Glutamatergic neuron (in vitro differentiated cells): ENCODE measurements at regions not wholly inside any gene's neighbourhood (a gene's known extent, or its start where the extent isn't known, plus 50 kb on each side); places are given as distances from the start of the nearest gene placed in this dataset.

Experiments
- DNase-seq: peaks from one replicate; pipeline ENCODE4 v3.0.0; 2022
- H3K27ac Mint-ChIP-seq: one replicate; pipeline ENCODE4 v1.8.0; 2020; ENCODE audit warnings: mild to moderate bottlenecking, mixed read lengths, inconsistent platforms; ENCODE audit not compliant: unreplicated experiment
- H3K27me3 Mint-ChIP-seq: one replicate; pipeline ENCODE4 v1.8.0; 2020; ENCODE audit warnings: mild to moderate bottlenecking, moderate library complexity, mixed read lengths, inconsistent platforms; ENCODE audit not compliant: unreplicated experiment
- H3K36me3 Mint-ChIP-seq: one replicate; pipeline ENCODE4 v1.8.0; 2020; ENCODE audit warnings: mild to moderate bottlenecking, mixed read lengths, inconsistent platforms; ENCODE audit not compliant: unreplicated experiment
- H3K4me1 Mint-ChIP-seq: one replicate; pipeline ENCODE4 v1.8.0; 2020; ENCODE audit warnings: mild to moderate bottlenecking, low read depth, mixed read lengths, inconsistent platforms; ENCODE audit not compliant: unreplicated experiment
- H3K4me3 Mint-ChIP-seq: one replicate; pipeline ENCODE4 v1.8.0; 2020; ENCODE audit warnings: mild to moderate bottlenecking, mixed read lengths, inconsistent platforms; ENCODE audit not compliant: unreplicated experiment
- H3K9me3 Mint-ChIP-seq: one replicate; pipeline ENCODE4 v1.8.0; 2020; ENCODE audit warnings: mild to moderate bottlenecking, moderate library complexity, mixed read lengths, inconsistent platforms; ENCODE audit not compliant: unreplicated experiment
- CTCF ChIP-seq: fragments of 200-600 bp; sonication (generic); IDR thresholded peaks from one replicate; pipeline ENCODE4 v1.5.0; 2021; ENCODE audit not compliant: partially characterized antibody, unreplicated experiment

DNA sequence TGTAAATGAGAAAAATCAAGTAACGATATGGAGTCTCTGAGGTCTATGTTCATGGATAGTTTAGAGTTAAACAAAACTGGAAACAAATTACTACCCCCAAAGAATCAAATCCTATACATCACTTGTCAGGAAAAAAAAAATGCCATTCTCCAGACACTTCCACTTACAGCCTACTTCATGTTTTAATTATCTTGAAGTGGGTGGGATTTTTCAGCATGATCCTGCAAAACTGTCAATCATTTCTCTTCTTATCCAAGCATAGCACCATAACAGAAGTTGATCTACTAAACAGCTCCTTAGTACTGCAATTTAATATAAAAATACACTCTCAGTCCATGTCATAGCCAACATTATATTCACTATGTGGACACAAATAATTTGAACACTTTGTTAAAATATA, 833.9 kb downstream of the TUSC7 start:
- no peak for TF ChIP-seq CTCF
- DNase-seq = no peak

DNA sequence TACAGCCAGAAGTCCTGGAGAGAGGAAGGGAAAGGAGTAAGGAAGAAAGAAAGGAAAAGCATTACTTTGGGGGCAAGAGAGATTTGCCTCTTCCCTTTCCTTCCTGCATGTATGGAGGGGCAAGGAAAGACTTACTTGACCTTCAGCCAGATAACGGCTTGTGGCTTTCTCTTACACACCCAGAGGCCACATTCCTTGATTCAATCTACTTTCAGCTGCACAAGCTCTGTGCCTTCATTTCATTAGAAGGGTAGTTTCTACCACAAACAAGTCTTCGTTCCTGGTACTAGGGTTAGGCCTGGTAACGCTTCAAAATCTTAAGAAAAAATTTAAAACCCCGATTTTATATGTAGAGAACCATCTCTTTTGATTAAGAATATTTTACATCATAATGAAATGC, 835.9 kb downstream of the TUSC7 start:
- DNase-seq = no peak
- no peaks in the 10 kb centered on the region for H3K9me3 Mint-ChIP-seq
- no peaks in the 10 kb centered on the region for H3K27me3 Mint-ChIP-seq
- no peaks in the 10 kb centered on the region for H3K36me3 Mint-ChIP-seq
- no peak for TF ChIP-seq CTCF
- H3K27ac Mint-ChIP-seq = no peak overlapping the region
- H3K4me3 Mint-ChIP-seq = no peak overlapping the region
- H3K4me1 Mint-ChIP-seq = peaks cover 1% of the 10 kb centered on the region

More for the DNA sequence above, 833.9 kb downstream of the TUSC7 start:
- no peak overlapping the region for H3K27ac Mint-ChIP-seq
- no peaks in the 10 kb centered on the region for H3K27me3 Mint-ChIP-seq
- no peaks in the 10 kb centered on the region for H3K36me3 Mint-ChIP-seq
- peaks cover 1% of the 10 kb centered on the region for H3K4me1 Mint-ChIP-seq
- no peak overlapping the region for H3K4me3 Mint-ChIP-seq
- H3K9me3 Mint-ChIP-seq = no peaks in the 10 kb centered on the region

DNA sequence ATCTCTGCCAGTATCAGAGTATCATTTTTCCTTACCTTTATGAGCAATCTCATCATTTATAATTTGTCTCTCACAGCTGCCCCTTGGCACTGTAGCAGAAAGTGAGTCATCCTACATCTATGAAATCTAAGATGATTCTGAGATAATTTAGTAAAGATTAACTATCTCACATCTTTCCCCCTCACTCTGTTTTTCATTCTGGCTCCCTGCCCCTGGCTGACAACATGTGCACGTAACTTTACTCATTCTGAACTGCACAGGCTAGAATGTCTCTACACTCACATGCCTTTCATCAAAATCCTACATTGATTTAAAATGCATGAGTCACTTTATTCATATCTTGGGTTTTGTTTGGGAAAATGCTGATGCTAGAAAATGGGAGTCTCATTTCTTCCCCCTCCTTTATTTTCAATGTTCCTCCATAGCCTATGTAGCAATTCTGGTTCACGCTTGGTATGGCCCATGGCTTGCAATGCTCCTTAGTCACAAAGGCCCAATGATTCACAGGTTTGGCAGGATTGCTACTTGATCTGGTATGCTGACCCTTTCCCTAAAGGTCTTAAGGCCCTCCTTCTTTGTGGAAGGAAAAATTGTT, 838.5 kb downstream of the TUSC7 start:
- TF ChIP-seq CTCF = no peak
- Mint-ChIP-seq H3K9me3 (no peaks in the 10 kb centered on the region), H3K4me3 (no peak overlapping the region), H3K27ac (no peak overlapping the region), H3K4me1 (peaks cover 1% of the 10 kb centered on the region), H3K27me3 (no peaks in the 10 kb centered on the region), H3K36me3 (no peaks in the 10 kb centered on the region)
- no peak for DNase-seq

DNA sequence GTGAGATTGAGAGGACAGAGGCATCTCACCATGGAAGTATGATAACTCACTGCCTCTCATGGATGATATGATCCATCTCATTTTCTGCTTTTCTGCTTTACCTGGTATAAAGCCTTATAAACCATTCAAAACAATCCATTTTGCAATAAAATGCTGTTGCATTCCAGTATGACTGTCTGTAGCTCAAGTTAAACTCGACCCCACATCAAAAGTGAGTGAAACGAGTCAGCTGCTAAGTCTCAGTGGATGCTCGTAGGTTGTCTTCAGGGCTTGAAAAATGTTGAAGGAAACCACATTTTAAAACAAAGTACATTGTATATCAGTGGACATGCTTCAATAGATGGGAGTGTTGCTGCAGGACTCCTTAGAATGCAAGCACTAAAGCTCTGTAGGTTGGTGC, 839.0 kb downstream of the TUSC7 start:
- Mint-ChIP-seq H3K4me1 (peaks cover 1% of the 10 kb centered on the region), H3K4me3 (no peak overlapping the region), H3K9me3 (no peaks in the 10 kb centered on the region), H3K36me3 (no peaks in the 10 kb centered on the region), H3K27me3 (no peaks in the 10 kb centered on the region), H3K27ac (no peak overlapping the region)
- no peak for DNase-seq
- TF ChIP-seq CTCF = no peak

DNA sequence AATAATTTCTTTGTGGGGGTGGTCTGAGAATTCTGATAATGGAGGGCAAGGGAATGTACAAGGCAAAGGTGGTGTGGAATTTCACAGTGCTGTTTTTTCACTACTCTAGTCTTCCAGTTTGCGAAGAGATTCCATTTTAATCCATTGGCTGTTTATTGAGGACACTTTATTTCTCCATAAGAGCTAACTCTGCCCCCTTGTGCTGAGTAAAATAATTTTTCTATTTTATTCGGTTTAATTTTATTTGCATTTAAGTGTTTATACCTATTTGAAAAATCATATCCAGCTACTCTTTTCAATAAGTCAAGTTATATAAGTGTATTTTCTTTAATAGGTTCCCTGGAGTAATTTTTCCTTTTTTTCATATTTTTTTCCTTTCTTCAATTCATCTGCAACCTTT, 840.1 kb downstream of the TUSC7 start:
- H3K9me3 Mint-ChIP-seq = no peaks in the 10 kb centered on the region
- no peak overlapping the region for H3K4me3 Mint-ChIP-seq
- no peaks in the 10 kb centered on the region for H3K27me3 Mint-ChIP-seq
- no peaks in the 10 kb centered on the region for H3K36me3 Mint-ChIP-seq
- DNase-seq = no peak
- TF ChIP-seq CTCF = no peak
- H3K27ac Mint-ChIP-seq = no peak overlapping the region
- H3K4me1 Mint-ChIP-seq = peaks cover 1% of the 10 kb centered on the region
